Gastroesophageal sphincter (tissue), 3 donors: ENCODE measurements at regions not wholly inside any gene's neighbourhood (a gene's known extent, or its start where the extent isn't known, plus 50 kb on each side); places are given as distances from the start of the nearest gene placed in this dataset.

Source experiments
- POLR2A ChIP-seq, 2 donors: fragments of 450-650 bp; IDR thresholded peaks; one replicate each; pipeline ENCODE4 v1.6.1; 2017; ENCODE audit warnings: antibody characterized with exemption in 2 of 2, mild to moderate bottlenecking in 2 of 2, moderate library complexity in 1 of 2
- POLR2AphosphoS5 ChIP-seq: sonication (generic); formaldehyde crosslinking; IDR thresholded peaks from one replicate; pipeline ENCODE4 v1.6.1; 2017; ENCODE audit warnings: antibody characterized with exemption
- TF ChIP-seq, protein P1 (sequence below), 4 experiments: fragments of 200-600 bp in 2 of 4; fragments of 450-650 bp in 2 of 4; sonication (generic) in 1 of 4; IDR thresholded peaks; one replicate each; pipeline ENCODE4 v1.5.1; 2017 to 2019; ENCODE audit warnings: antibody characterized with exemption in 4 of 4, mild to moderate bottlenecking in 2 of 4, moderate library complexity in 2 of 4

DNA sequence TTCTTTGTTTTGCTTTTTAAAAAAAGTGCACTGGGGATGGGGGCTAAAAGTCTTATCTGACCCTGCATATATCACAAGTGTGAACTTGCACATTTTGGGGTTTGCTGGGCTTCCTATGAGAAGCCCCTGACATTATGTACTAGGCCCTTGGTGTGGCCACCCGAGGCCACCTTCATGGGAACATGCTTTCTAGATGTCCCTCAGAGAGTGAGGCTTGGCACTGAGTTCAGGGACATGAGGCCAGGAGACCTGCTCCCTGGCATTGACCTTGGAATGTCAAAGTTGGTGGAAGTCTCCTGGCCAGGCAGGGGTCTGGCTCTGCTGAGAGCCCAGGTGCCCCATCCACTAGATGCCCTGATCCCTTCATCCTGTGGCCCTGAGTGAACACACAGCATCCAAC is 536.2 kb downstream of the TCERG1L start:
- TF ChIP-seq, protein P1, sequence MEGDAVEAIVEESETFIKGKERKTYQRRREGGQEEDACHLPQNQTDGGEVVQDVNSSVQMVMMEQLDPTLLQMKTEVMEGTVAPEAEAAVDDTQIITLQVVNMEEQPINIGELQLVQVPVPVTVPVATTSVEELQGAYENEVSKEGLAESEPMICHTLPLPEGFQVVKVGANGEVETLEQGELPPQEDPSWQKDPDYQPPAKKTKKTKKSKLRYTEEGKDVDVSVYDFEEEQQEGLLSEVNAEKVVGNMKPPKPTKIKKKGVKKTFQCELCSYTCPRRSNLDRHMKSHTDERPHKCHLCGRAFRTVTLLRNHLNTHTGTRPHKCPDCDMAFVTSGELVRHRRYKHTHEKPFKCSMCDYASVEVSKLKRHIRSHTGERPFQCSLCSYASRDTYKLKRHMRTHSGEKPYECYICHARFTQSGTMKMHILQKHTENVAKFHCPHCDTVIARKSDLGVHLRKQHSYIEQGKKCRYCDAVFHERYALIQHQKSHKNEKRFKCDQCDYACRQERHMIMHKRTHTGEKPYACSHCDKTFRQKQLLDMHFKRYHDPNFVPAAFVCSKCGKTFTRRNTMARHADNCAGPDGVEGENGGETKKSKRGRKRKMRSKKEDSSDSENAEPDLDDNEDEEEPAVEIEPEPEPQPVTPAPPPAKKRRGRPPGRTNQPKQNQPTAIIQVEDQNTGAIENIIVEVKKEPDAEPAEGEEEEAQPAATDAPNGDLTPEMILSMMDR (IDR thresholded peaks at IDR 0.05), result no peak
- TF ChIP-seq POLR2AphosphoS5, result no peak
- no peak for TF ChIP-seq POLR2A (IDR thresholded peaks at IDR 0.05)
